Calu3 (cell line): ENCODE measurements at regions not wholly inside any gene's neighbourhood (a gene's known extent, or its start where the extent isn't known, plus 50 kb on each side); places are given as distances from the start of the nearest gene placed in this dataset.

ENCODE experiments used
- BruUV-seq: library from RNA; stranded (reverse); fragments of 400-500 nt; replicated peaks from 2 replicates; lab custom pipeline; 2021; lab: Mats Ljungman, UMichigan
- CTCF ChIA-PET: fragments of 300-600 bp; sonication (Branson Sonifier 250); formaldehyde crosslinking; loops from one replicate; lab custom pipeline; 2022; ENCODE audit warnings: antibody characterized with exemption; lab: Charles Lee
- DNase-seq: peaks from one replicate; pipeline ENCODE4 v3.0.0; 2022
- H3K27ac Mint-ChIP-seq: one replicate; pipeline ENCODE4 v1.8.0; 2022; ENCODE audit warnings: mixed read lengths; ENCODE audit not compliant: unreplicated experiment
- H3K27me3 Mint-ChIP-seq: one replicate; pipeline ENCODE4 v1.8.0; 2022; ENCODE audit warnings: mixed read lengths; ENCODE audit not compliant: unreplicated experiment
- H3K36me3 Mint-ChIP-seq: one replicate; pipeline ENCODE4 v1.8.0; 2022; ENCODE audit warnings: mild to moderate bottlenecking, moderate library complexity, mixed read lengths; ENCODE audit not compliant: insufficient read depth, unreplicated experiment
- H3K4me1 Mint-ChIP-seq: one replicate; pipeline ENCODE4 v1.8.0; 2022; ENCODE audit warnings: mild to moderate bottlenecking, low read depth, mixed read lengths; ENCODE audit not compliant: unreplicated experiment
- H3K4me3 Mint-ChIP-seq: one replicate; pipeline ENCODE4 v1.8.0; 2022; ENCODE audit warnings: mild to moderate bottlenecking, low read depth, moderate library complexity, mixed read lengths; ENCODE audit not compliant: unreplicated experiment
- H3K9me3 Mint-ChIP-seq: one replicate; pipeline ENCODE4 v1.8.0; 2022; ENCODE audit warnings: low read depth, mixed read lengths; ENCODE audit not compliant: unreplicated experiment
- CTCF ChIP-seq: fragments of 200-600 bp; IDR thresholded peaks from one replicate; pipeline ENCODE4 v1.8.0; 2022; ENCODE audit warnings: antibody characterized with exemption; ENCODE audit not compliant: unreplicated experiment
- intact Hi-C: fragments of 100-400 bp; cut with micrococcal nuclease; formaldehyde crosslinking; loops from one replicate; pipeline ENCODE4 v1.10.0; 2022; ENCODE audit not compliant: unreplicated experiment

GRCh38 chr14:83780321-83780720, 1749.6 kb upstream of the FLRT2 start:
- Mint-ChIP-seq H3K27me3 (no peaks in the 10 kb centered on the region), H3K4me1 (no peaks in the 10 kb centered on the region), H3K4me3 (no peak overlapping the region), H3K36me3 (no peaks in the 10 kb centered on the region), H3K27ac (no peak overlapping the region), H3K9me3 (peaks cover 10% of the 10 kb centered on the region)
- CTCF ChIA-PET = no interaction called here
- intact Hi-C loops = no loop called here
- DNase-seq = no peak
- BruUV-seq = no TSS peak
- TF ChIP-seq CTCF = no peak

GRCh38 chr14:83798421-83798820, 1731.5 kb upstream of the FLRT2 start:
- Mint-ChIP-seq H3K4me1 (no peaks in the 10 kb centered on the region), H3K9me3 (peaks cover 10% of the 10 kb centered on the region), H3K4me3 (no peak overlapping the region), H3K27ac (no peak overlapping the region), H3K27me3 (no peaks in the 10 kb centered on the region), H3K36me3 (no peaks in the 10 kb centered on the region)
- TF ChIP-seq CTCF = no peak
- no peak for DNase-seq
- BruUV-seq = no TSS peak
- CTCF ChIA-PET = no interaction called here
- intact Hi-C loops = no loop called here

GRCh38 chr14:83799233-83799632, 1730.7 kb upstream of the FLRT2 start:
- H3K27me3 Mint-ChIP-seq = no peaks in the 10 kb centered on the region
- intact Hi-C loops = no loop called here
- H3K4me3 Mint-ChIP-seq = no peak overlapping the region
- H3K9me3 Mint-ChIP-seq = peaks cover 4% of the 10 kb centered on the region
- H3K4me1 Mint-ChIP-seq = no peaks in the 10 kb centered on the region
- no TSS peak for BruUV-seq
- TF ChIP-seq CTCF = no peak
- CTCF ChIA-PET = no interaction called here
- DNase-seq = no peak
- no peaks in the 10 kb centered on the region for H3K36me3 Mint-ChIP-seq
- H3K27ac Mint-ChIP-seq = no peak overlapping the region

GRCh38 chr14:83814896-83815295, 1715.0 kb upstream of the FLRT2 start:
- intact Hi-C loops = no loop called here
- Mint-ChIP-seq H3K4me1 (no peaks in the 10 kb centered on the region), H3K27me3 (no peaks in the 10 kb centered on the region), H3K9me3 (peaks cover 7% of the 10 kb centered on the region), H3K27ac (no peak overlapping the region), H3K4me3 (no peak overlapping the region), H3K36me3 (no peaks in the 10 kb centered on the region)
- CTCF ChIA-PET = no interaction called here
- TF ChIP-seq CTCF = no peak
- no peak for DNase-seq
- no TSS peak for BruUV-seq

GRCh38 chr14:83816761-83817160, 1713.2 kb upstream of the FLRT2 start:
- peaks cover 2% of the 10 kb centered on the region for H3K9me3 Mint-ChIP-seq
- BruUV-seq = no TSS peak
- no peaks in the 10 kb centered on the region for H3K4me1 Mint-ChIP-seq
- TF ChIP-seq CTCF = no peak
- DNase-seq = no peak
- no peak overlapping the region for H3K27ac Mint-ChIP-seq
- no peaks in the 10 kb centered on the region for H3K27me3 Mint-ChIP-seq
- CTCF ChIA-PET = no interaction called here
- H3K36me3 Mint-ChIP-seq = no peaks in the 10 kb centered on the region
- intact Hi-C loops = no loop called here
- no peak overlapping the region for H3K4me3 Mint-ChIP-seq
